ENCODE measurements at regions not wholly inside any gene's neighbourhood (a gene's known extent, or its start where the extent isn't known, plus 50 kb on each side); places are given as distances from the start of the nearest gene placed in this dataset.

DNA sequence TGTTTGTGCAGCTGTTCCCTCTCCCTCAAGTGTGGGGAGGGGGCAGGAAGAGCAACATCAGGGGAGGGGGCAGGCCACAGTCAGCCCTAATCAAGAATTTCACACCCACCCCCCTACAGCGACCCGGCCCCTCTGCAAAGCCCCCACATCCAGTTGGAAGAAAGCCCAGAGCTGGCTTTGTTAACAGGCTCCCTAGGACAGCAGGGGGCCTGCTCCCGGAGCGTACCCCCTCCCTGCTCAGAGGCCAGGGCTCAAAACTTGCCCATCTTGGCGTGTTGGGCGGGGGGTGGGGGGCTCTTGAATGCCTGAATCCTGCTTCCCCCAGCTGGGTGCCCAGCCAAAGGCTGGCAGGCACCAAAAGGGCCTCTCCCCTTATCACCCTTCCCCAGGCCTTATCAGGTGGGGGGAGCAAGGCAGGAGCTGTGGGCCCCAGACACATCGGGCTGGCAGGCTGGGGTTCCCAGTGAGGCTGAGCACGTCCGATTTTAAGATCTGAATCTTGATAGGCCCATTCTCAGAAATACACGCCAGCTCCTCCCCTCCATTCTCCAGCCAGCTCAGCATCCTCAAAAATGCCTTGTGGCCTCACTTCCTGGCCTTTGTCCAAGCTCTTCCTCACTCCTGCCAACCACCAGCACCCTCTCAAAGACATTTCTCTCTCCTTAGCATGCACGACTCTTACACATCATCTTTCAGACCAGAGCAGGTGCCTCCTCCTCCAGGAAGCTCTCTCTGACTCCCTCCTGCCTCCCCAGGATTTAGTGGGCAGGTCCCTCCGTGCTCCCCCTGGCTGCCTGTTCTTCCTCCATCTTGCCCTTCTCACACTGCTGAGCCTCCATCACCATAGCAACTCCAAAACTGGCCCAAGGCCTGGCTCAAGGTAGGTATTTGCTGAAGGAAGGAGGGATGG, 384.8 kb downstream of the MN1 start:
- in situ Hi-C loops (cut with HindIII; ENCODE audit: low sequenced_read_pairs): no loop called here

DNA sequence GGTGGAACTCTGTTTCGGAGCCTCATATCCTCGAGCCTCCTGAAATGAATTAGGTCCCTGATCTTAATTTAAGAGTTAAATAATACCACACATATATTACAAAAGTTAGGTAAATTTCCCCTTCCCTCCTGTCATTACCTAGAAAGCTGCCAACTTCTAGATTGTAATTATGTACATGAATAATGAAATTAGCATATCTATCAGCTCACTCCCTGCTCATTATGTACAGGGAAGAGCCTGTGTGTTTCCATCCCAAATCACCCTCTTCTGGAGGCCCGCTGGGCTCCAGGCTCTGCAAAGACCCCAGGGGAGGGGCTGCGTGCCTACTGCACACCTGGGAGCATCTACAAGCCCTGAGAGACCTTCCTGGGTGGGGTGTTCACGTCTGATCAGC, 384.1 kb downstream of the MN1 start:
- in situ Hi-C loops (cut with HindIII; ENCODE audit: low sequenced_read_pairs): no loop called here

DNA sequence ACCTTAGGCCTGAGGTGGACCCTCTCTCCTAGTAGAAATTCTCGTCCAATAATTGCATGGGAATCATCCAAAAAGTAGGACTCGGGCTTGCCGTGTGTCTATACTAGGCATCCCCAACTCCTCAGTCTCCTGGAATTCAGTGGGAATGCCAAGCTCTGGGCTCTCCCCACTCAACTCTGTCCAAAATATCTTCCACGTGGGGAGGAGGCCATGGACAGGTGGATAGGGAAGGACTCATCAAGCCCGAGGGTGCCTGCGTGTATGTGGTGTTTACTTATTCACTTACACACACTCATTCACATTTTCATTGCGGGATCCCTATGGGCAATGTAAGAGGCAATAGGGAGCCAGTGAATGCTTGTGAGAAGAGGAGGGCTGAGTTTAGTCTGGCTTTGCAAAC, 383.3 kb downstream of the MN1 start:
- in situ Hi-C loops (cut with HindIII; ENCODE audit: low sequenced_read_pairs): no loop called here

DNA sequence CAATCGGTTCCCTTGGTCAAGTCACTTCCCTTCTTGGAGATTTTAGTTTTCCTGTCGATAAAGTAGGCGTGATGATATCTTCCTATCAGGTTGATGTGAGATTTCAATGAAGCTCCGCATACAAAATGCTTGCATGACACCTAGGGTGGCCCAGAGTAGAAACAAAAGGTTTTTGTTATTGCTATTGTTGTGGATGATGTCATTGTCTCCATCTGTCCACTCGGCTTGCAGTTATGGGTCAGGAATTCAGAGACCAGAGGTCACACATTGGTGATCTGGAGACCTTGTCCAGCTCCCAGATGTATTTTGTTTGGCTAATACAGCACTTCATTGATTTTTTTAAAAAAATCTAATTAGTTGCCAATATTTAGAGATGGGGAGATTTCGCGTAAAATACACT, 382.1 kb downstream of the MN1 start:
- in situ Hi-C loops (cut with HindIII; ENCODE audit: low sequenced_read_pairs): no loop called here

DNA sequence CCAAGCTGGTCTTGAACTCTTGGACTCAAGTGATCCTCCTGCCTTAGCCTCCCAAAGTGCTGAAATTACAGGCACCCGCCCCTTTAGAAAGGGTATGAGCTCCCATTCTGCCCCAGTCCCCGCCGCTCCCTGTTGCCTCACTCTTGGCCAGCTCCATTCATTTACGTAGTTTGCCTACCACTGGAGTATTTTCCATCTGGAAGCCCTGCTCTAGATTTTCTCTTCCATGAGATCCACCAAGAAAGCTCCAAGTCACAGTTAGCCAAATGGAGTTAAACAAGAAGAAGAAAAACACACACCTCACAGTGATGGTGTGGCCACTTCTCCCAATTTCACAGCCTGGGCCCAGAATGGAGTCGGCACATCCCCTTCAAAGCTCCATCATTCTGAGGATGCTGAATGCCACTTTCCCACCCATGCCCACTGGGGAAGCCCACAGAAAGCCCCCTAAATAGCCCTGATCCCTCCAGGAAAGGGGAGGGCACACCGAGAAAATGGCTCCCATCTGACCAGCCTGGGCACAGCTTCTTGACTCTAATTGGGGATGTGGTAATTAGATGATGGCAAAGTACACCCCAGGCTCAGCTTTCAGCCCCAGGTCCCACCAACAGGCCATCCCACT, 381.2 kb downstream of the MN1 start:
- in situ Hi-C loops (cut with HindIII; ENCODE audit: low sequenced_read_pairs): no loop called here

DNA sequence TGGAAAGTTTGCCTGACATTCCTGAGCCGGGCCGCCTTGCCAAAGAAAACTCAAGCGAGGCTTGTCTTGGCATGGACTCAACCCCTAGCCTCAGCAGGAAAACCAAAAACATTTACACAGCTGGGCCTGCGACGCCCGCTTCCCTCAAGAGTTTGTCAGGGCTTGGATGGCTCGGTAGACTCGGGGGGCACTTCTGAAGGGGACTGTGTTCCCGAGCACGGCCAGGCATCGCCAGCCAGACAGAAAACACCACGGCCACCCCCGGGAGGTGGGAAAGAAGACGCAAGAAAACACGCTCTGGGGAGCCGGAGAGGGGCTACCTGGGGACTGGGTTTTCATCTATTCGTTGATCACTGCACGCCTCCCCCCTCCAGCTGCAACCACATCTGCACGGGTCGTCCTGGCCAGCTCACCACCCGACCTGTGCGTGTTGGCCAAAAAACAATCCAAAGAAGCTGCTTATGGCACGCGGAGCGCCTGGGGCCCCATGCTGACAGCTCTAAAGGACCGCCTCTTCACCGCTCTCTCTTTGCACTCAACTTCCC, 380.7 kb downstream of the MN1 start:
- in situ Hi-C loops (cut with HindIII; ENCODE audit: low sequenced_read_pairs): no loop called here

DNA sequence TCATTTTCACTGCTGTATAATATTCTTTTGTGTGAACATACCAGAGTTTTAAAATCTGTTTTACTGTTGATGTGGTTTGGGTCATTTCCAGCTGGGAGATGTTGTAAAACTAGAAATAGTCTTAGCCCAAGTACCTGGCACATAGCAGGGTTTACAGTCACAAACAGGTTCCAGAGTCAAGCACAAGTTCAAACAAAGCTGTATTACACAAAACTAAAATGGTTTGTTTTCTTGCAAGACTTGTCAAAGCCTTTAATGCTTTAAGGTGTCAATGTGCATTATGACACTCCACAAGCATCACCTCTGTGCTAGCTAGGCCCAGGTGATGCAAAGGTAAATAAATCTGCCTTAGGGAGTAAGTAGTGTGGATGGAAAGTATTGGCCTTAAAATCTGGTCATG, 379.1 kb downstream of the MN1 start:
- in situ Hi-C loops (cut with HindIII; ENCODE audit: low sequenced_read_pairs): no loop called here

DNA sequence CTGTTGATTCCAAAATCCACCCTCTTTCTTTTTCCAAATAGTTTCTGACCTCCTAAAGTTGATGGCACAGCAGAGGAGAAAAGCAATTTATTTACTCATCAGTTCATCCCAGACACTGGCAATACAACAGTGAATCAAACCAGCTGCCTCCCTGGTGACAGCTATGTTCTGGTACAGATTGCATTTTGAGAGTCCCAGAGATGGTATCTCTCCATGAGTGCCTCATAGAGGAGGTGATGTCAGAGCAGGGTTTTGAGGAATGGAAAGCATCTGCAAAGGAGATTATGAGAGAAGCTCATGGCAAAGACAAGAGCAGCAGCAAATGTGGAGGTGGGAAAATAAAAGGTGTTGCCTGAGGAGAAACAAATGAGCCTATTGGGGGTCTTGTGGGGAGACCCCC, 377.2 kb downstream of the MN1 start:
- in situ Hi-C loops (cut with HindIII; ENCODE audit: low sequenced_read_pairs): no loop called here

DNA sequence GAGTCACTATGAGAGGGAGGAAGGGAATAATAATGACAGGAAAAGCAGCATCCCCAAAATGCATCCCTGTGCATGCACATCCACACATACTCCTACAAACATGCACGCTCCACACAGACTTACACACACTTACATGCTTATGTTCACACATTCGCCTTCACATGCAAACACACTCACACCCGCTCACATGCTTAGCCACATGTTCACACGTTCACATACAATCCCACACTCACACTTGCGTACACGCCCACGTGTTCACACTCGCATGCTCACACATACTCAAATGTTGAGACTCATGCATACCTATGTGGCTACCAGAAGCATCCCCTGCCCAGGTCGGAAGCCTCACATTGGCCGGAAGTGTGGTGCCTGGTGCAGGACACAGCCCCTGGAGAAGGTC, 372.1 kb downstream of the MN1 start:
- in situ Hi-C loops (cut with HindIII; ENCODE audit: low sequenced_read_pairs): no loop called here

DNA sequence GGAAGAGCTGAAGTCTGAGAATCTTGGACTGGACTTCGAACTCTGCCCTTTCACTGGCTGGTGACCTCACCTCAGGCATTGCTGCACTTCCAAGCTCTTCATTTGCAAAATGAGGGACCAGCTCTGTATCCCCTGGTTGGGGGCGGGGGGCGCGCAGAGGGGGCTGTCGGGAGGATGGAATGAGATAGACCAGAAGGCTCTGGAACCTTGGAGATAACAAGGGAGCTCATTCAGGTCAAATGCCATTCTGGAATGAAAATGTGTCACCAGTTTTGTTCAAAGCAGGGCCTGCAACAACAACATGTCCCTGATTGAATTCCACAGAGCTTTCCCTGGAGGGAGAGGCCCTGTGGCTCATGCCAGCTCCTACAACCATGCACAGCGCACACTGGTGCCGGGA, 370.5 kb downstream of the MN1 start:
- in situ Hi-C loops (cut with HindIII; ENCODE audit: low sequenced_read_pairs): no loop called here

DNA sequence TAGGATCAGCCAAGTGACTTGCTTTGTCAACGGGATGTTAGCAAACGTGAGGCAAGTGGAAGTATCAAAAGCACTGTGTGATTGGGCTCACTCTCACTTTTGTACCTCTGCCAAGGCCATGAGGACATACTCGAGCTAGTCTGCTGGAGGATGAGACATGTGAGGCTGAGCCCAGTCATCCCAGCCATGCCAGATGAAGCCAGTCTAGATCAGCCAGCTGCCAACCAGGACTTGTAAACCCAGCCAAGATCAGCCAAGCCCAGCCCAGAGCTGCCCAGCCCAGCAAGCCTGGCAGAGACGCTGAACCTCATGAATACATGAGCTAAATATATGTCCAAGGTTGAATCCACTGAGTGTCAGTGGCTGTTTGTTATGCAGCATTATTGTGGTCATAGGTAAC, 369.7 kb downstream of the MN1 start:
- in situ Hi-C loops (cut with HindIII; ENCODE audit: low sequenced_read_pairs): no loop called here

DNA sequence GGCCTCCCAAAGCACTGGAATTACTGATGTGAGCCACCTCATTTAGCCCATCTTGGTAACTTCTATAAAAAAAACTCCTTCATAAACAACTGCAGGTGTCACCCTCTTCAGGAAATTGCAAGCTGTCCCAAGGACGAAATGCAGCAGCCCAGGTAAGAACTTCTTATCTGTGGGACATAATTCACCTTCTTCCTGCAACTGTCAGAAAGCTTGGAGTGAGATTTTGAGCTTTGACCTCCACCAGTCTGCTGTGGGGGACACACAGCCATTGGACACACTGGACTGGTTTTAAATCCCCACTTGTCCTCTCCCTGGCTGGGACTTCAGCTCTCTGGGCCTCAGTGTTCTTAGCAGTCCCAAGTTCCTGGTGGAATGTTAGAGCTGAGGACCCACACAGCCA, 368.5 kb downstream of the MN1 start:
- in situ Hi-C loops (cut with HindIII; ENCODE audit: low sequenced_read_pairs): no loop called here

DNA sequence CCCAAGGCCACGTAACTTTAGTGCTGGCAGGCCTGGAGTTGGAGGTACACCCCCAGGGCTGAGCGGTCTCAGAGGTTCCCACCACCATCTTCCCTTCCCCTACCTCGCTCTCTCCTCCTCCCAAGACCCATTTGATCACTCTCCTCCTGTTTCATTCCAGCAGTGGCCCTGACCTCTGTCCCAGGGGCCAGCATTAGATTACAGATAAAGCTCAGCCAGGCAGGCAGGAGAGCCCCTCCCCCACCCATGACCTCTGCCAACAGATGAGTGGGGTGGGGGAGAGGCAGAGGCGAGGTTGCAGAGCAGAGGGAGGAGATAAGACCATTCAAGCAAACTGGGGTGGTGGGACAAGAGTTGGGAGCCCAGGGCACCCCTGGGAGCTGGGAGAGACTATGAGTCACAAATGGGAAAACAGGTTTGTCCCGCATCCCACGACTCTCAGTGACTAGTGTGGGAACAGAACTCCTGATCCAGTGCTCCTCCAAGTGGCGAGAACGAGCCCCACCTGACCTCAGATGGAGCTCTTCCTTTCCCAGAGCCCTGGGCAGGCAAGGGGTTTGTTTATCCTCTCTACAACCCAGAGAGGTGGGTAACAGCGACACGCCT, 367.9 kb downstream of the MN1 start:
- in situ Hi-C loops (cut with HindIII; ENCODE audit: low sequenced_read_pairs): no loop called here

DNA sequence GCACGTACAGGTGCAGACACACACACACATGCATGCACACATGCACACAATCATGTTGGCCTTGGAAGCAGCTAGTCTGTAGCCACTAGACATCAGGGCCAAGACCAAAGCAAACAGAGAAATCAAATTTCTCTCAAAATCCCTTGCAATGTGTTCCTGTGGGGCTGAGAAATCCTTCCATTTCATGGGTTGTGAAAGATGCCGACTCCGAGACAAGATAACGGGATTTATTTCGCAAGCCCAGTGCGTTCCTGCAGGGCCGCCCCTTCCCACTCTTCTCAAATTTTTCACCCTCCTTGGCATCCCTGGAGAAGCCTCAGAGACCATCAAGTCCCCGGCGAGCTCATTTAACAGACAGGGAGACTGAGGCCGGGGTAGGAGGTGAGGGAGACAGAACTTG, 366.7 kb downstream of the MN1 start:
- in situ Hi-C loops (cut with HindIII; ENCODE audit: low sequenced_read_pairs): no loop called here

DNA sequence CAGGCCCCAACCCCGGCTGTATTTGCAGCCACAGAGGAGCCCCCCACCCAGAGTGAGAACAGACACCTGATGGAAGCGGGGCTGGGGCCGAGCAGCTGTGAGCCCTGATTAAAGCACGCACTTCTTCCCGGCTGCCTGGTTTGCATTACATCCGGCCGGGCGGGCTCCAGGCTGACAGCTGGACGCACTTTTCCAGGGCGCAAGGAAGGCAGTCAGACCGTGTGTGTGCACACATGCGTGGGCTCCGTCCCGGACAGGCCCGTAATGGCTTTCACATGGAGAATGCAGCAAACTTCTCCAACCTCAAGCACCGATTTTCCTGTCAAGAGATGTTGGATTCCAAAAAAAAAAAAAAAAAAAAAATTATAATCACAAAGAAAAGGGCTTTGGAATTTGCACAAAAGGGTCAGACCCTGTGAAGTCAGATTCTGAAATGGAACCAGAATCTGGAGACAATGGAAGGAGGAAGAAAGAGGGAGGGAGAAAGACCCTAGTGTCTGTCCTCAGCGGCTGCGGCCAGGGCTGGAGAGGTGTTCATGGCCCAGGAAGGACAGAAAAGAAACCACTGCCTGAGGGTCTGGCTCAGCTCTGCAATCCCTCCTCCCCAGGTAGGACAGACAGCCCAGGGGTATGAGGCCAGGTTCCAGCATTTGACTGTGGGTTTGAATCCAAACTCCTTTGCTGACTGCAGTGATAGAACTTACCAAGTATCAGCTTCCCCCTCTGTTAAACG, 365.5 kb downstream of the MN1 start:
- in situ Hi-C loops (cut with HindIII; ENCODE audit: low sequenced_read_pairs): no loop called here

DNA sequence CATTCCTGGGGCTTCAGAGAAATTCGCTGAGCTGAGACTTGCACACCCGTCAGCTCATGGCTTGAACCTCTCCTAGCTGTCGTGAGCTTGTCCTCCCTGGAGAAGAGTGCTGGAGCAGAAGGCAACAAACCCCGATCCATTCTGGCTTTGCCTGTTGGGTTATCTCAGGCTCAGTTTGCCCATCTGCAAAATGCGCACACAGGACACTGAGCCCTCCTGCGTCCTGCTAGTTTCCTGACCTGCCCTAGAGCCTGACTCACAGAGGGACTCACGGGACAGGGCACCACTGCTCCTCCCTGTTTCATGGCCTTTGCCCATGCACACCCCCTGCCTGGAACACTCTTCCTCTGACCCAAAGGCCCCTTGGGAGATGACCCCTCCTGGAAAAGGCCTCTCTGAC, 365.0 kb downstream of the MN1 start:
- in situ Hi-C loops (cut with HindIII; ENCODE audit: low sequenced_read_pairs): no loop called here

DNA sequence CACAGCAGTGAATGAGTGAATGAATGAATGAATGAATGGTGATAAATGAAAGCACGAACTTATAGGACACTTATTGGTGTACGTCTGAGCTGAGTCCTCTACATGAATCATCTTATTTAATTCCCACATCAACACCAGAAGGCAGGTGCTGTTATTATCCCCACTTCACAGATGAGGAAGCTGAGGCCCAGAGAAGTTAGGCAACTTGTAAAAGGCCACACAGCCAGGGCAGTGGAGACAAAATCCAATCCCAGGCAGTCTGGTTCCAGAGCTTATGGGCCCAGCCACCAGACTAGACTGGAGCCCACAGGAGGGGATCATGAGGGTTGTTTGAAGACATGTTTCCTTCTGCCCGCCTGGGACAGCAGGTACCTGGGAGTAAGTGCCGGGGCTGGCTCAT, 364.0 kb downstream of the MN1 start:
- in situ Hi-C loops (cut with HindIII; ENCODE audit: low sequenced_read_pairs): no loop called here

DNA sequence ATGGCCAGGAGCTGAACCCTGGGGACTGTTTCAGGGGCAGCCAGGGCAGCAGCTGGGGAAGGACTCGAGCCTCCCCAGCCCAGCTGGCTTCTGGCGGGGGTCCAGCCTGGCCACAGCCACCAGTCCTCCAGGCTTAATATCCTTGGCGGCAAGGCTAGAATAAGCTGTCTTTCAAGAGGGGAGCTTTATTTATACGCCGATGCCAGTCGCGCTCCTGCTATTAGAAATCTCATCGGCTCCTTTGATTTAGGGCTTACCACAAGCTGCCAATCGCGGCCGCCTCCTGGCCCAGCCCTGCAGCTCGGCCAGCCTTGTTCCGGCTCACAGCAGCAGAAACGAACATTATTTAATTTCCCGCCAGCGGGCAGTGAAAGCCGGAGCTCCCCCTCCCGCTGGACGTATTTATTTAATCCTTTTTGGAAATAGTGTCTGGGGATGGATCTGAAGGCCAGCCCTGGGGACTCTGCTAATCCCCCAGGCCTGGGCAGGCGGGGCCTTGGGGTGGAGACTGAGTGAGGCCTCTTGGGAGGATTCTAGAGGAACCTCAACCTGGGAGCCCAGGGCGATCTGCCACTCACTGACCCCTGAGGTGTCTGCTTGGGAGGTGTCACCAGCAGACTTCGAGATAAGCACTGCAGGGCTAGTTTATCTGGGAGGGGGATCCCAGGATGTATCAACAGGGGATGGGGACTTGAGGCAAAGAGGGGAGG, 363.1 kb downstream of the MN1 start:
- in situ Hi-C loops (cut with HindIII; ENCODE audit: low sequenced_read_pairs): no loop called here

DNA sequence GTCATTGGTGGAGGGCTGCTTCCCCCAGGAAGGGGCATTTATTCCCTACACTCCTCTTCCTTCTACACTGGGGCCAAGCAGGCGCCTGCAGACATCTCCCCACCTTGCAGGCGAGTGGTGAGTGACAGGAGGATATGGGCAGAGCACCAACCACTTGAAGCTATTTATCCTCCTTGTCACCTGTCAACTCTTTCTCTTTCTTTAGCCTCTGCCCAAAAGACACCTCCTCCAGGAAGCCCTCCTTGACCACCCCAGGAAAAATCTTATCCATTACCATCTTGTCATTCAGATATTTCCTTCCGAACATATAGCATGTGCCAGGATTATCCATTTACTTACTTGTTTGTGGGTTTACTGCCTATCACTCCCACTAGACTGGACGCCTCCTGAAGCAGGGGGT, 362.4 kb downstream of the MN1 start:
- in situ Hi-C loops (cut with HindIII; ENCODE audit: low sequenced_read_pairs): no loop called here

DNA sequence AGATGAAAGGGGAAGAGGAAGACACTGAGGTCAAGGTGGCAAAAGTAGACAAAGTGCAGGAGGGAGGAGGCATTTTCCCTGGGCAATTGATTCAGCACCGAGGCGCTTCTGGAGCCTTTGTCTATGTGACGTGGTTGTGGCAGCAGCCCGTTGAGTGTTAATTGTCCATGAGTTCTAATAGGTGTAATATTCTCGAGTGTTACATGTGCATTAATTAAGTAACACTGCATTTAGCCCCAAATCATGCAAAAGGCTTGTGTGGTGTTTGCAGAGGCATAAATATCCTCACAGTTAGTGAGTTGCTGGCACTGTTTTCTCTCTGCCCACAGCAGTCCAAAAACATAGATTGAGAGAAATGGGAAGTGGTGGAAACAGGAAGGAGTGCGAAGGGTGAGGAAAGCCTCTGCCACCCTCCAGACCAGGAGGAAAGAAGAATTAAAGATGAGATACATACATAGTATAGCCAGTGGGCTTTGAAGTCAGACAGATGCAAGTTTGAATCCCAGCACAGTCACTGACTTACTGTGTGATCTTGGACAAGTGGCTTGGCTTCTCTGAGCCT, 361.2 kb downstream of the MN1 start:
- in situ Hi-C loops (cut with HindIII; ENCODE audit: low sequenced_read_pairs): no loop called here
